ENCODE measurements at regions not wholly inside any gene's neighbourhood (a gene's known extent, or its start where the extent isn't known, plus 50 kb on each side); places are given as distances from the start of the nearest gene placed in this dataset.
A peak's percentile ranks its signal among the peaks of the same experiment; 100 is the strongest.

- H3K4me3 ChIP-seq (ENCODE audit: low read depth, low read length) = no peak overlapping the region
- DNase-seq (ENCODE audit: low read depth, low spot score) = peak; percentile 49
- TF ChIP-seq, protein P1, sequence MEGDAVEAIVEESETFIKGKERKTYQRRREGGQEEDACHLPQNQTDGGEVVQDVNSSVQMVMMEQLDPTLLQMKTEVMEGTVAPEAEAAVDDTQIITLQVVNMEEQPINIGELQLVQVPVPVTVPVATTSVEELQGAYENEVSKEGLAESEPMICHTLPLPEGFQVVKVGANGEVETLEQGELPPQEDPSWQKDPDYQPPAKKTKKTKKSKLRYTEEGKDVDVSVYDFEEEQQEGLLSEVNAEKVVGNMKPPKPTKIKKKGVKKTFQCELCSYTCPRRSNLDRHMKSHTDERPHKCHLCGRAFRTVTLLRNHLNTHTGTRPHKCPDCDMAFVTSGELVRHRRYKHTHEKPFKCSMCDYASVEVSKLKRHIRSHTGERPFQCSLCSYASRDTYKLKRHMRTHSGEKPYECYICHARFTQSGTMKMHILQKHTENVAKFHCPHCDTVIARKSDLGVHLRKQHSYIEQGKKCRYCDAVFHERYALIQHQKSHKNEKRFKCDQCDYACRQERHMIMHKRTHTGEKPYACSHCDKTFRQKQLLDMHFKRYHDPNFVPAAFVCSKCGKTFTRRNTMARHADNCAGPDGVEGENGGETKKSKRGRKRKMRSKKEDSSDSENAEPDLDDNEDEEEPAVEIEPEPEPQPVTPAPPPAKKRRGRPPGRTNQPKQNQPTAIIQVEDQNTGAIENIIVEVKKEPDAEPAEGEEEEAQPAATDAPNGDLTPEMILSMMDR (IDR thresholded peaks at IDR 0.05; ENCODE audit: low read depth, low read length) = peak; percentile 83
- in situ Hi-C loops (cut with HindIII; ENCODE audit: low sequenced_read_pairs) = no loop called here
Measured at GRCh38 chr6:119978274-119978889, 628.8 kb upstream of the MAN1A1 start.

DNA sequence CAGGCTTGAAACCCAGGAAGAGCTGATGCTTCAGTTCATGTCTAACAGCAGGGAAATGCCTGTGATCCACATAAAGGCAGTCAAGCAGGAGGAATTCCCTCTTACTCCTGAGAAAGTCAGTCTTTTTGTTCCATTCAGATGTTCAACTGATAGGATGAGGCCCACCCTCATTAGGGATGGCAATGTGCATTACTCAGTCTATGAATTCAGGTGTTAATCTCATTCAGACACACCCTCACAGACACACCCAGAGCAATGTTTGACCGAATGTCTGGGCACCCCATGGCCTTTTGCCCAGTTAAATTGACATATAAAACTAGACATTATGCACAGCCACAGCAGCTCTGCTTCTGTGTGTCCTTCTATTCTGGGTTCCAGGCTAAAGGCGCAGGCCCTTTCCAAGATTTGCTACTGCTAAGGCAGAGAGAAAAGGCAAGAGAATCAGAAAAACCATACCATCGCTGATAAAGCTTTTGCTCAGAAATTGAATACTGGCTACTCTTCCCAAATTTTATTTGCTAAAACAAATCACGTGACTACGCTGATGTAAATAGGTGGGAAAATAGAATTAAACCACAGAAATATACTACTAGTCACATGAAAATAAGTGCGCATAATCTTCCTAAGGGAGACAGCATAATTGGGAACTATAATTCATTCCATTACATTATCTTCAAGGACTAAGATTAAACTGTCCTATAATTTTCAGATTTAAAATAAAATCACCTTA is 625.0 kb upstream of the MAN1A1 start:
- no peak for DNase-seq (ENCODE audit: low read depth, low spot score)
- in situ Hi-C loops (cut with HindIII; ENCODE audit: low sequenced_read_pairs) = no loop called here
- no peak overlapping the region for H3K4me3 ChIP-seq (ENCODE audit: low read depth, low read length)
- TF ChIP-seq, protein P1 (IDR thresholded peaks at IDR 0.05; ENCODE audit: low read depth, low read length) = no peak

DNA sequence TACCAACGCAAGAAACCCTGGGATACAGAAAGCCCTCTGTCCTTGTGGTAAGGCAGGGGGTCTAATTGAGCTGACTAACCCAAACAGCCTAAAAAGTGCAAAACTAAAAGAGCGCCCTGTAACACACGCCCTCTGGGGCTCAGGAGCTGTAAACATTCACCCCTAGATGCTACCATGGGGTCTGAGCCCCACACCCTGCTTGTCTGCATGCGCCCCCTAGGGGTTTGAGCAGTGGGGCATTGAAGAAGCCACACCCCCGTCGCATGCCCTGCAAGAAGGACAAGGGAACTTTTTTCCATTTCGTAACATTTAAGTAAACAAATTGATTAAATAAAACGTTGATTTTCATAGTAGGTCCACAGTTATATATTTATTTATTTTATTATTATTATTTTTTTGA is 616.9 kb upstream of the MAN1A1 start:
- in situ Hi-C loops (cut with HindIII; ENCODE audit: low sequenced_read_pairs) = no loop called here
- no peak for DNase-seq (ENCODE audit: low read depth, low spot score)
- TF ChIP-seq, protein P1 (IDR thresholded peaks at IDR 0.05; ENCODE audit: low read depth, low read length) = peak; percentile 9
- no peak overlapping the region for H3K4me3 ChIP-seq (ENCODE audit: low read depth, low read length)

DNA sequence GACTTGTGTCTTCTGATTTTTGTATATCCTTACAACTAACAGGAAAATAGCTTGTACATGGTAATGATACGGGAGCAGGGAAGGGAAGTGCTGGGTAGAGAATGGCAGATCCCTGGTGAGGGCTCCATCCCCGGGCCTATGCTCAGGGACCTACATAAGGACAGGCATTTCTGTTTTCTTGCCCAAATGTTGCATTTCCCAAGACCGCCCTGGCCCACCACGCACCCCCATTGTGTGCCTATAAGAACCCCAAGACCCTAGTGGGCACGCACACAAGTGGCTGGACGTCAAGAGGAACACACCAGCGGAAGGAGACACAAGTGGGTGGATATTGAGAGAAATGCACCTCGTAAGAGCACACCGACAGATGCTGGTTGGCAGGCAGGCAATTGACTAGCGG is 616.3 kb upstream of the MAN1A1 start:
- no peak overlapping the region for H3K4me3 ChIP-seq (ENCODE audit: low read depth, low read length)
- TF ChIP-seq, protein P1 (IDR thresholded peaks at IDR 0.05; ENCODE audit: low read depth, low read length) = no peak
- in situ Hi-C loops (cut with HindIII; ENCODE audit: low sequenced_read_pairs) = no loop called here
- DNase-seq (ENCODE audit: low read depth, low spot score) = no peak

DNA sequence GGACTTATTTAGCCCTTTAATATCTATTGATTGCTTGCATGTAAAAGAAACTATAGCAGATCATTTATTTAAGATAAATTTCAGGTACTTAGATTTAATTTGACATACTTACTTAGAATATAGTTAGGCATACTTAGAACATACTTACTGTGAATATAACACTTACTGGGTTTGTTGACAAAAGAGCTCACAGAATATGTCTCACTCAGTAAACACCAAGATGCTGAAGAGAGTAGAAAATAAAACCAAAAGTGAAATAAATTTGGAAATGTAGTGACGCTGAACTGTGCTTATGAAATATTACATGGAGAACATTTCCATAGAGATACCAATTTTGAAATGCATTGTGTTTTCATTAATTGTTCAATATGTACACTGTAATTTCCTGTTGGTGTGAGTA is 615.4 kb upstream of the MAN1A1 start:
- H3K4me3 ChIP-seq (ENCODE audit: low read depth, low read length) = no peak overlapping the region
- DNase-seq (ENCODE audit: low read depth, low spot score) = no peak
- TF ChIP-seq, protein P1 (IDR thresholded peaks at IDR 0.05; ENCODE audit: low read depth, low read length) = no peak
- in situ Hi-C loops (cut with HindIII; ENCODE audit: low sequenced_read_pairs) = no loop called here

GRCh38 chr6:119962505-119962904 is 612.9 kb upstream of the MAN1A1 start:
- in situ Hi-C loops (cut with HindIII; ENCODE audit: low sequenced_read_pairs) = no loop called here
- no peak overlapping the region for H3K4me3 ChIP-seq (ENCODE audit: low read depth, low read length)
- DNase-seq (ENCODE audit: low read depth, low spot score) = no peak
- TF ChIP-seq, protein P1 (IDR thresholded peaks at IDR 0.05; ENCODE audit: low read depth, low read length) = no peak

Measured in astrocyte of the spinal cord (primary cell).